ENCODE measurements at regions not wholly inside any gene's neighbourhood (a gene's known extent, or its start where the extent isn't known, plus 50 kb on each side); places are given as distances from the start of the nearest gene placed in this dataset.

DNA sequence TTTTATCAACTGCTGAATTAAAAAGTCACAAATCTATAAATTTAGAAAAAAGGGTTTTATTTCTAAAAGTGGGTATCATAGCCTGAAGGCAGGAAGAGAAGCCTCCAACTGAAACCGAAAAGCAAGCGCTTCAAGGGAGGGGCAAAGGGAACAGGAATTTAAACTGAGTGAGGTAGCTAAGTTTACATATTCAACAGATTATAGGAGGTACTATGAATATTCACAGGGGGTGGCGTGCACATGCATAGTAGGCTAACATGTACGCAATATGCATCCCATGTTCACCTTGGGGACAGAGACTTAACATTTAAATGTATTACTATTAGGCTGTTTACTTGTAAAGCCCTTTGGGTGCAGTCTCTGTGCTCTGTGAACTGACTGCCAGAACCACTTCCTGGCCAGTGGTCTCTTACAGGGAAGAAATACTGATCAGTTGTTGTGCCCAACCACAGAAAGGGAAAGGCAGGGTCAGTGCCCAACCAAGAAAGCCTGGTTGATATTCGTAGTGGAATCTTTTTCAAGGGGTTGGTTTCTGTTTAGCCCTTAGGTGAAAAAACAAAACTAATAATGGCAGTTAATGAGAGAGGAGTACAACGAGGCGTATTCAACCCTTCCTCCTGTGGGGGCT lies 168.7 kb upstream of the GALNTL6 start (continued):
- TF ChIP-seq, protein P1, sequence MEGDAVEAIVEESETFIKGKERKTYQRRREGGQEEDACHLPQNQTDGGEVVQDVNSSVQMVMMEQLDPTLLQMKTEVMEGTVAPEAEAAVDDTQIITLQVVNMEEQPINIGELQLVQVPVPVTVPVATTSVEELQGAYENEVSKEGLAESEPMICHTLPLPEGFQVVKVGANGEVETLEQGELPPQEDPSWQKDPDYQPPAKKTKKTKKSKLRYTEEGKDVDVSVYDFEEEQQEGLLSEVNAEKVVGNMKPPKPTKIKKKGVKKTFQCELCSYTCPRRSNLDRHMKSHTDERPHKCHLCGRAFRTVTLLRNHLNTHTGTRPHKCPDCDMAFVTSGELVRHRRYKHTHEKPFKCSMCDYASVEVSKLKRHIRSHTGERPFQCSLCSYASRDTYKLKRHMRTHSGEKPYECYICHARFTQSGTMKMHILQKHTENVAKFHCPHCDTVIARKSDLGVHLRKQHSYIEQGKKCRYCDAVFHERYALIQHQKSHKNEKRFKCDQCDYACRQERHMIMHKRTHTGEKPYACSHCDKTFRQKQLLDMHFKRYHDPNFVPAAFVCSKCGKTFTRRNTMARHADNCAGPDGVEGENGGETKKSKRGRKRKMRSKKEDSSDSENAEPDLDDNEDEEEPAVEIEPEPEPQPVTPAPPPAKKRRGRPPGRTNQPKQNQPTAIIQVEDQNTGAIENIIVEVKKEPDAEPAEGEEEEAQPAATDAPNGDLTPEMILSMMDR (IDR thresholded peaks at IDR 0.05; ENCODE audit: control extremely low read depth in 1 of 3, insufficient read depth in 1 of 3, low read depth in 1 of 3, low read length in 3 of 3): no peak
